NB4 (cell line): ENCODE measurements at regions not wholly inside any gene's neighbourhood (a gene's known extent, or its start where the extent isn't known, plus 50 kb on each side); places are given as distances from the start of the nearest gene placed in this dataset.

Source experiments
- DNase-seq: peaks from one replicate; pipeline ENCODE4 v3.0.0; 2010; ENCODE audit warnings: low read depth
- H3K4me3 ChIP-seq: one replicate; pipeline ENCODE4 v1.5.1; 2011; ENCODE audit warnings: mild to moderate bottlenecking, low read depth, low read length, moderate library complexity
- CTCF ChIP-seq: IDR thresholded peaks from one replicate; pipeline ENCODE4 v1.5.1; 2012; ENCODE audit warnings: low read depth, low read length
- MAX ChIP-seq: IDR thresholded peaks from 2 replicates; pipeline ENCODE4 v1.6.1; 2011; ENCODE audit warnings: low read depth, low read length
- MYC ChIP-seq: IDR thresholded peaks from 2 replicates; pipeline ENCODE4 v1.6.1; 2011; ENCODE audit warnings: low read depth, low read length
- POLR2A ChIP-seq: IDR thresholded peaks from 2 replicates; pipeline ENCODE4 v1.6.1; 2011; ENCODE audit warnings: mild to moderate bottlenecking; ENCODE audit not compliant: insufficient read length; ENCODE audit errors: extremely low read depth

- no peak for TF ChIP-seq MAX
- no peak for TF ChIP-seq CTCF
- DNase-seq, result no peak
- no peak overlapping the region for H3K4me3 ChIP-seq
These were observed 1180.8 kb downstream of the FSTL5 start for GRCh38 chr4:160983035-160983434.

- no peak overlapping the region for H3K4me3 ChIP-seq
- TF ChIP-seq POLR2A (no peak), CTCF (no peak), MYC (no peak), MAX (no peak)
- no peak for DNase-seq
These were observed 1161.4 kb downstream of the FSTL5 start for GRCh38 chr4:161002386-161002785.

- TF ChIP-seq CTCF (no peak), MAX (no peak), POLR2A (no peak), MYC (no peak)
- no peak for DNase-seq
- H3K4me3 ChIP-seq, result no peak overlapping the region
These were observed 1160.3 kb downstream of the FSTL5 start for GRCh38 chr4:161003418-161004057.

GRCh38 chr4:161005746-161006145, 1158.1 kb downstream of the FSTL5 start:
- H3K4me3 ChIP-seq, result no peak overlapping the region
- DNase-seq, result no peak
- TF ChIP-seq POLR2A (no peak), MAX (no peak), CTCF (no peak), MYC (no peak)

GRCh38 chr4:161008527-161008926, 1155.3 kb downstream of the FSTL5 start:
- no peak overlapping the region for H3K4me3 ChIP-seq
- TF ChIP-seq CTCF, result no peak
- no peak for TF ChIP-seq MYC
- TF ChIP-seq POLR2A, result no peak
- TF ChIP-seq MAX, result no peak

More at GRCh38 chr4:161008527-161008926, 1155.3 kb downstream of the FSTL5 start:
- no peak for DNase-seq
